ENCODE measurements at regions not wholly inside any gene's neighbourhood (a gene's known extent, or its start where the extent isn't known, plus 50 kb on each side); places are given as distances from the start of the nearest gene placed in this dataset.

DNA sequence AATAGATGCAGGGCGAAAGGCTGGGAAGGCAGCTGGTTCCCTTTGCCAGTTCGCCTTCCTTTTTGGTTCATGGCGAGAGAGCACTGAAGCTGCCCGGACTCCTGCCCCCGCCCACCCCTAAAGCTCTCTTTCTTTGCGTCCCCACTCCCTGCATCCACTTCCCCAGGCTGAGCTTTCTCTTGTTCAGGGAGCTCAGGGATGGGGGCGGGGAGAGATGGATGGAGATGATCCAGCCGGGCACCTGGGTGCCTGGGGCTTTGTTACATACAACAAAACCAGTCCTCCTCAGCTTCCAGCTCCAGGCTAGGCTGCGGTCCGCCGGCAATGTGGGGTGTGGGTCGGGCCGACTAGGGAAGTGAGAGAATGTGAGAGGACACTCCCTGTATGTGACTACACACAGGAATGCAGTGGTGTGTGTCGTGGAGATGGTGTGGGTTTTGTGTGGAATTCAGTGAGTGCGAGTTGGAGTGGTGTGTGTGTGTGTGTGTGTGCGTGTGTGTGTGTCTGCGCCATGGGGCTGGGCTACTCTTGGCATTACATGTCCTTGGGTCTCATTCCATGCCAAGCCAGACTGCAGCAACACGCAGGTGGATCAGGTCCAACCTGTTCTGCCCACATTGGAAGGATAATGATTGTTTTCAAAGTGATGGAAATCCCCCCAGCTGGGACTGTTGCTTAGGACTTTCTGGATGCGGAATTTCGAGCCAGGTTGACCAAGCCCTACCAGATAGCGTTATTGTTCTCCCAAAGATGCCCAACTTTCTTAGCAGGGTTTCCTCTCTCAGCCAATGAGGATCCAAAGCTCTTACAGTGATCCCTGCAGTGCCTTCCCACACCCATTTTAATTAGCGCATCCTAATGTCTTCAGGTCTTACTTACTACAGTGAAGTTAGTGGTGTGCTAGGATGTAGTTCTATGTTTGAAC, 149.4 kb upstream of the CHRDL1 start:
- TF ChIP-seq, protein P1, sequence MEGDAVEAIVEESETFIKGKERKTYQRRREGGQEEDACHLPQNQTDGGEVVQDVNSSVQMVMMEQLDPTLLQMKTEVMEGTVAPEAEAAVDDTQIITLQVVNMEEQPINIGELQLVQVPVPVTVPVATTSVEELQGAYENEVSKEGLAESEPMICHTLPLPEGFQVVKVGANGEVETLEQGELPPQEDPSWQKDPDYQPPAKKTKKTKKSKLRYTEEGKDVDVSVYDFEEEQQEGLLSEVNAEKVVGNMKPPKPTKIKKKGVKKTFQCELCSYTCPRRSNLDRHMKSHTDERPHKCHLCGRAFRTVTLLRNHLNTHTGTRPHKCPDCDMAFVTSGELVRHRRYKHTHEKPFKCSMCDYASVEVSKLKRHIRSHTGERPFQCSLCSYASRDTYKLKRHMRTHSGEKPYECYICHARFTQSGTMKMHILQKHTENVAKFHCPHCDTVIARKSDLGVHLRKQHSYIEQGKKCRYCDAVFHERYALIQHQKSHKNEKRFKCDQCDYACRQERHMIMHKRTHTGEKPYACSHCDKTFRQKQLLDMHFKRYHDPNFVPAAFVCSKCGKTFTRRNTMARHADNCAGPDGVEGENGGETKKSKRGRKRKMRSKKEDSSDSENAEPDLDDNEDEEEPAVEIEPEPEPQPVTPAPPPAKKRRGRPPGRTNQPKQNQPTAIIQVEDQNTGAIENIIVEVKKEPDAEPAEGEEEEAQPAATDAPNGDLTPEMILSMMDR (IDR thresholded peaks at IDR 0.05) = no peak
- no peak for TF ChIP-seq POLR2A (IDR thresholded peaks at IDR 0.05)
